Loucy (cell line): ENCODE measurements at regions not wholly inside any gene's neighbourhood (a gene's known extent, or its start where the extent isn't known, plus 50 kb on each side); places are given as distances from the start of the nearest gene placed in this dataset.

Source experiments
- CTCF ChIP-seq: fragments of 200-600 bp; sonication (generic); conservative IDR thresholded peaks from 2 replicates; pipeline ENCODE4 v1.5.1; 2014; ENCODE audit warnings: mild to moderate bottlenecking, antibody characterized with exemption, low read length
- EZH2phosphoT487 ChIP-seq: fragments of 200-600 bp; IDR thresholded peaks from 2 replicates; pipeline ENCODE4 v1.6.1; 2018; ENCODE audit warnings: antibody characterized with exemption, mild to moderate bottlenecking, moderate library complexity, borderline replicate concordance

- TF ChIP-seq CTCF (no peak), EZH2phosphoT487 (no peak)
Measured at GRCh38 chr10:62869958-62870357, 53.8 kb upstream of the EGR2 start.
